Astrocyte (in vitro differentiated cells and primary cell): ENCODE measurements at regions not wholly inside any gene's neighbourhood (a gene's known extent, or its start where the extent isn't known, plus 50 kb on each side); places are given as distances from the start of the nearest gene placed in this dataset.

Experiments used
- CTCF ChIP-seq: IDR thresholded peaks from 2 replicates; pipeline ENCODE4 v1.5.1; 2011; ENCODE audit warnings: low read depth, mild to moderate bottlenecking, inconsistent platforms, low read length, moderate library complexity; ENCODE audit not compliant: insufficient read depth
- EZH2 ChIP-seq: IDR thresholded peaks from 2 replicates; pipeline ENCODE4 v1.6.1; 2012; ENCODE audit warnings: mild to moderate bottlenecking, low read length, inconsistent platforms; ENCODE audit not compliant: insufficient read depth

GRCh38 chrX:39502486-39502885 is 595.3 kb downstream of the BCOR start:
- TF ChIP-seq EZH2, result no peak
- no peak for TF ChIP-seq CTCF
